ENCODE measurements at regions not wholly inside any gene's neighbourhood (a gene's known extent, or its start where the extent isn't known, plus 50 kb on each side); places are given as distances from the start of the nearest gene placed in this dataset.
"Not testable (repeated sequence)": the region's sequence is repeated elsewhere in the genome, so short reads cannot be mapped to it uniquely, and the experiment has no call there.

DNA sequence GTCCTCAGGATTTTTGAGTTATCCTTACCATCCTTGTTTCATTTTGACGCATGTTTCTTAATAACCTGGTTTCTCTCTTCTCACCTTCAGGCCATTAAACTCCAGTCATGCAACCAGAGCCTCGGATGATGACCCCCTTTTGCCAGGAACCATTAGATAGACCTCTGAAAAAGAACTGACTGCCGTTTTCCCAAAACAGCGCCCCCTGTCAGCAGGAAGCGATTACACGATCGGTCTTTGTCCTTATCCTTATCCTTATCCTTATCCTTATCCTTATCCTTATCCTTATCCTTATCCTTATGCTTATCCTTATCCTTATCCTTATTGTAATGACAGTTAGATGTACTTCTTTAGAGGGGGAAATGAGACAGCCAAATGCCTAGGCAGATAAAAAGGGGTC lies 148.4 kb upstream of the ITM2A start:
- no peak for DNase-seq (ENCODE audit: low spot score)
- intact Hi-C loops (cut with DNase I) = no loop called here

DNA sequence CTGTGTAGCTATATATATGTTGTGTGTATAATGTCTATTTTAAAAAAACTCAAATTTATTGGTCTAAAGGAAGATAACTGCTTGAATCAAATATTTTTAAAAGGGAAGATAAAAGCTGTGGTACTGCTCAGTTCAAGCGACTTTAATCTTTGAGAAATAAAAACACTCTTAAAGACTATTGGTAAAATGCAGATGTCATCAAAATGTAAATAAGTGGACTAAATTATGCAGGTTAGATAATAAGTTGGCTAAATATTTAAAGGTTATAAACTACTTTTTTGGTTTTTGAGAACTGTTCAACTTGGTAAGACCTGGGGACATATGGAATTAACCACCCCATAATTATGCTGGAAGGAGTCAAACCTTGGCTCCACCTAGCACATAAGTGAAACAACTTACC lies 144.7 kb upstream of the ITM2A start:
- intact Hi-C loops (cut with DNase I) = no loop called here
- no peak for DNase-seq (ENCODE audit: low spot score)

DNA sequence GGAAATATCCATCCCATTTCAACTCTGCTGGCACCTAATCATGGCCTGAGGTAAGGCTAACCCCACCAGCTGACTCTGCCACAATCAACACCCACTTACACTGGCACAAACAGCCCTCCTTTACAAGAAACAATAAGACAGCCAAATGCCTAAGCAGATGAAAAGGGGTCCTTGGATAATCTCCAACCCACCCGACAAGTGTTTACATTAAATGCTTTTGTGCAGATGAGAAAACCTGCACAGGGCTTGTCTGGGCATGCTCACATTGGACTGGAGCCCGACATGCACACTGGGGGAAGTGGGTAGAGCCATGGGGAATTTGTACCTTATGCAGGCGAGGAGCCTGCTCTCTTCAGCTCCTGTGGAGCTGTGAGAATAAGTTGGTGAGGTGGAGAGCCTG lies 138.9 kb upstream of the ITM2A start:
- DNase-seq (ENCODE audit: low spot score) = no peak
- intact Hi-C loops (cut with DNase I) = no loop called here

DNA sequence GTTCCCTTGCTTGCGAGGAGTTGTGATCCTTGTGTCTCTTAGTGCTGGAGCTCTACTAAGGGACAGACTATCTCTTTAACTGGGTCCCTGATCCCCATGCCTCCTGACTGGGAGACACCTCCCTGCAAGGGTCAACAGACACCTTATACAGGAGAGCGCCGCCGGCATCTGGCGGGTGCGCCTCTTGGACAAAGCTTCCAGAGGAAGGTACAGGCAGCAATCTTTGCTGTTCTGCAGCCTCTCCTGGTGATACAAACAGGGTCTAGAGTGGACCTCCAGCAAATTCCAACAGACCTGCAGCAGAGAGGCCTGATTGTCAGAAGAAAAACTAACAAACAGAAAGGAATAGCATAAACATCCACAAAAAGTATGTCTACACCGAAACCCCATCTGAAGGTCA lies 115.6 kb upstream of the ITM2A start:
- DNase-seq (ENCODE audit: low spot score) = no peak
- intact Hi-C loops (cut with DNase I) = no loop called here

DNA sequence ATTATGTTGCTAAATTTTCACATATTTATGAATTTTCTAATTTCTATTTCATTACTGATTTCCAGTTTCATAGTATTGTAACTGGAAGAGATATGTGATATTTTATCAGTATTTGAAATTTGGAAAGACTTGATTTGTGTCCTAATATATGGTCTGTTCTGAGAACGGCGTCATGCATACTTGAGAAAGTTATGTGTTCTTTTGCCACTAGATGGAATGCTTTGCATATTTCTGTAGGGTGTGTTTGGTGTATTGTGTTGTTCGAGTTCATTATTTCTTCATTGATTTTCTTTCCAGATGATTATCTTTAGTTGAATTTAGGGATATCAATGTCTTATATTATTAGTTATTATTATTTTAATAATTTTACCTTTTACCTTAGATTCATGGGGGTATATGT lies 110.6 kb upstream of the ITM2A start:
- DNase-seq (ENCODE audit: low spot score) = no peak
- intact Hi-C loops (cut with DNase I) = no loop called here

DNA sequence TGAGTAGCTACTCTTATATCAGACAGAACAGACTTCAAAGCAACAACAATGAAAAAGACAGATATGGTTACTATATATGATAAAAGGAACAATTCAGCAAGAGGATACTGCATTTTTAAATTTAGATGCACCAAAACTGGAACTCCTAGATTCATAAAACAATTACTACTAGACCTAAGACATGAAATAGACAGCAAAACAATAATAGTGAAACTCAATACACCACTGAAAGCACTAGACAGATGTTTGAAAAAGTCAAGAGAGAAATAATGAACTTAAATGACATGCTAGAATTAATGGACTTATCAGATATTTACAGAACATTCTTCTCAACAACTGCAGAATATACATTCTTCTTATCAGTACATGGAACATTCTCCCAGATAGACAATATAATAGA lies 99.5 kb upstream of the ITM2A start:
- intact Hi-C loops (cut with DNase I) = no loop called here
- DNase-seq (ENCODE audit: low spot score) = no peak

DNA sequence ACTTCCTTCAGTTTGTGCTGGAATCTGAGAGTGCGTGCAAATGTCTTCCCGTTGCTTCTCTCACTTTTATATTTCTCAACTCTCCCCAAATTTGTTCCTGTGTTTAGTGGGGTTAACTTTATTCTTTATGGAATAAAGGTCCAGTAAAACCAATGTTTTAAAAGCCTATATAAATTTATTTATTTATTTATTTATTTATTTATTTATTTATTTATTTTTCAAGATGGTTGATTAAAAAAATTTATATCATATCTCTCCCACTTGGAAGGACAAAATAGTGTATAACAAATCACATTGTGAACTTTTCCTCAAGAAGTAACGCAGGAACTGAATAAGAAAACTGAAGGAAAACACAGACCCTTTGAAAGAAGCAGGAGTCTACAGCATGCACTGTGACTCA lies 95.3 kb upstream of the ITM2A start:
- intact Hi-C loops (cut with DNase I) = no loop called here
- no peak for DNase-seq (ENCODE audit: low spot score)

DNA sequence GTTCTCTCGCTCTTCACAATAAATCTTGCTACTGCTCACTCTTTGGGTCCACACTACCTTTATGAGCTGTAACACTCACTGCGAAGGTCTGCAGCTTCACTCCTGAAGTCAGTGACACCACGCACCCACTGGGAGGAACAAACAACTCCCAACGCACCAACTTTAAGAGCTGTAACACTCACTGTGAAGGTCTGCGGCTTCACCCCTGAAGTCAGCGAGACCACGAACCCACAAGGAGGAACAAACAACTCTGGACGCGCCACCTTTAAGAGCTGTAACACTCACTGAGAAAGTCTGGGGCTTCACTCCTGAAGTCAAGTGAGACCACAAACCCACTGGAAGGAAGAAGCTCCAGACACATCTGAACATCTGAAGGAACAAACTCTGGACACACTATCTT lies 89.5 kb upstream of the ITM2A start:
- intact Hi-C loops (cut with DNase I) = not testable (repeated sequence)
- peak; percentile 48 for DNase-seq (ENCODE audit: low spot score)

DNA sequence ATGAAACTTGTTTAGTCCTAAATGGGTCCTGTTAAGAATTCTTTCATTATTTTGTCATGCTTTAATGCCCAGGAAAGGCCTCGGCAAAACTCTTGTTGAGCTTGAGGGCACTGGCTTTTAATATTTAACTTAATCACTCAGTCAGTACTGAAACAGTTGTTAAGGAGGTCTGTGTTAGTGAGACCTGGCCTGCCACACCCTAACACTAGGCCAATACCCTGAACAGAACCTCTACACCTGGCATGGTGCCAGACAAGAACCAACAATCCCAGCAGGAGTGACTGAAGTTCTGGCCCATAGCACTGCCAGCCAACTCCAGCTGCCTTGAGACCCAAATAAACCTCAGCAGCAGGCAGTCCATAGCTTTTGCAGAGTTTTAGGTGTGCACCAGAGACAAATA lies 85.7 kb upstream of the ITM2A start:
- DNase-seq (ENCODE audit: low spot score) = peak; percentile 44
- intact Hi-C loops (cut with DNase I) = no loop called here

DNA sequence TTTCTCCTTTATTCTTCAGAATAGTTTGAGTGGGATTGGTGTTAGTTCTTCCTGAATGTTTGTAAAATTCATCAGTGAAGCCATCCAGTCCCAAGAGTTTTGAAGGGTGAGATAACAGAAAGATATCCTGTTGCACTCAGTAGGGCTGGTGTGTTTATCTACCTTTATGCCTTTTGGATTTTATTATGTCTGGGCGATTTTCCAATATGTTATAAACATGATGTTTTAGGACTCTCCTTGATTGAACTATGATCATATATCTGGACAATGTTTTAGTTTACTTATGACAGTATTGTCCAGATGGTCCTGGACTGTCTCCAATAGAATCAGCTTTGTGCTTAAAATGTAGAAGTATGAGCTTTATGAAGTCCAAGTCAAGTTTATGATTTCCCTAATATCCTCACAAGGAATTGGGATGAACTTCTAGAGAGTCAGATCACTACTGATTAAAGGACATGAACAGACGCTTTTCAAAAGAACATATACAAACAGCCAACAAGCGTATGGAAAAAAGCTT lies 77.6 kb upstream of the ITM2A start:
- no peak for DNase-seq (ENCODE audit: low spot score)
- intact Hi-C loops (cut with DNase I) = no loop called here

DNA sequence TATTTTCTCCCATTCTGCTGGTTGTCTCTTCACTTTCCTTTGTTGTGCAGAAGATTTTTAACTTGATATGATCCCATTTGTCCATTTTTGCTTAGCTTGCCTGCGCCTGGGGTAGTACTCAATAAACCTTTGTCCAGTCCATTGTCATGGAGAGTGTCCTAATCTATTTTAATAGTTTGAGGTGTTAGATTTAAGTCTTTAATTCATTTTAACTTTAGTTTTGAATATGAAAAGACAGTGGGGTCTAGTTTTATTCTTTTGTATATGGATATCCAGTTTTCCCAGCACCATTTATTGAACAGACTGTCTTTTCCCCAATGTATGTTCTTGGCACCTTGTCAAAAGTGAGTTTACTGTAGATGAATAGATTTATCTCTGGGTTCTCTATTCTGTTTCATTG lies 76.0 kb upstream of the ITM2A start:
- DNase-seq (ENCODE audit: low spot score) = no peak

DNA sequence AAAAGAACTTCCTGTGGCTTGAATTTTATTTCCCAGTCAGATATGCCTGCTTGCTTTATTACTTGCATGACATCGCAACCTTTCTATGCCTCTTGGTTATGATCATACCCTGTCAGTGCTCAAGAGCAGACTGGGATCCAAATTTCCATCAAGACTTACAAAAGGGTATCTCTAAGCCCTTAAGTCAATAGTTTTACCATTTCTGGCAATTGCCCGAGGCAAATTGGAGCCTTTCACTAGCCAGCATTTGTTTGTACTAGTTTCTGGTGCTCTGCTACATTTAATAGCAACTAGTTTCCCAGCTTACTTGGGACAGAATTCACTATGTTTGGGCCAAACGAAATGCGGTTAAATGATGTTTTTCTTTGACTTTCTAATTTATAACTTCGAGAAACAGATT lies 73.2 kb upstream of the ITM2A start:
- intact Hi-C loops (cut with DNase I) = no loop called here
- no peak for DNase-seq (ENCODE audit: low spot score)

More for the DNA sequence above, 76.0 kb upstream of the ITM2A start:
- intact Hi-C loops (cut with DNase I) = no loop called here
